K562 (cell line): ENCODE measurements at regions not wholly inside any gene's neighbourhood (a gene's known extent, or its start where the extent isn't known, plus 50 kb on each side); places are given as distances from the start of the nearest gene placed in this dataset.

Source experiments
- E2F5 ChIP-seq: sonication (generic); formaldehyde crosslinking; IDR thresholded peaks from 2 replicates; pipeline ENCODE4 v1.8.0; 2022; ENCODE audit warnings: mild to moderate bottlenecking, missing genetic modification reagents
- JUNB ChIP-seq: fragments of 450-650 bp; formaldehyde crosslinking; conservative IDR thresholded peaks from 2 replicates; pipeline ENCODE4 v1.4.0; 2020; ENCODE audit warnings: mild to moderate bottlenecking
- KLF10 ChIP-seq: fragments of 250-450 bp; sonication (Bioruptor Pico); IDR thresholded peaks from 2 replicates; pipeline ENCODE4 v1.6.1; 2021; ENCODE audit warnings: matching md5 sums
- KLF13 ChIP-seq: fragments of 450-650 bp; IDR thresholded peaks from 2 replicates; pipeline ENCODE4 v1.6.1; 2016; ENCODE audit warnings: missing genetic modification characterization, low read depth, mild to moderate bottlenecking, missing compliant biosample characterization, moderate library complexity, borderline replicate concordance
- MIER1 ChIP-seq: fragments of 450-650 bp; IDR thresholded peaks from 2 replicates; pipeline ENCODE4 v1.6.1; 2016; ENCODE audit warnings: antibody characterized with exemption, mild to moderate bottlenecking, low read depth
- NFATC3 ChIP-seq: fragments of 450-650 bp; IDR thresholded peaks from 2 replicates; pipeline ENCODE4 v1.6.1; 2017; ENCODE audit warnings: mild to moderate bottlenecking
- SP2 ChIP-seq: IDR thresholded peaks from 2 replicates; pipeline ENCODE4 v1.6.1; 2011; ENCODE audit warnings: mild to moderate bottlenecking, low read depth, low read length, moderate library complexity; ENCODE audit not compliant: poor library complexity, severe bottlenecking; ENCODE audit errors: extremely low read depth
- TEAD2 ChIP-seq: fragments of 450-650 bp; IDR thresholded peaks from 2 replicates; pipeline ENCODE4 v1.6.1; 2016; ENCODE audit warnings: missing genetic modification characterization, control low read depth, missing compliant biosample characterization
- ZBTB7A ChIP-seq: IDR thresholded peaks from 2 replicates; pipeline ENCODE4 v1.6.1; 2011; ENCODE audit warnings: low read depth, mild to moderate bottlenecking, low read length, moderate library complexity, borderline replicate concordance; ENCODE audit not compliant: control insufficient read depth
- TF ChIP-seq, protein P1 (sequence below): sonication (generic); formaldehyde crosslinking; IDR thresholded peaks from 2 replicates; pipeline ENCODE4 v1.8.0; 2023; ENCODE audit warnings: missing genetic modification reagents, mild to moderate bottlenecking, borderline replicate concordance
- TF ChIP-seq, protein P2 (sequence below): fragments of 250-450 bp; sonication (Bioruptor Pico); IDR thresholded peaks from 2 replicates; pipeline ENCODE4 v1.8.0; 2022; ENCODE audit warnings: moderate library complexity, mild to moderate bottlenecking, inconsistent platforms

GRCh38 chr2:18208956-18209355 lies 330.5 kb downstream of the KCNS3 start (continued):
- TF ChIP-seq, protein P1, sequence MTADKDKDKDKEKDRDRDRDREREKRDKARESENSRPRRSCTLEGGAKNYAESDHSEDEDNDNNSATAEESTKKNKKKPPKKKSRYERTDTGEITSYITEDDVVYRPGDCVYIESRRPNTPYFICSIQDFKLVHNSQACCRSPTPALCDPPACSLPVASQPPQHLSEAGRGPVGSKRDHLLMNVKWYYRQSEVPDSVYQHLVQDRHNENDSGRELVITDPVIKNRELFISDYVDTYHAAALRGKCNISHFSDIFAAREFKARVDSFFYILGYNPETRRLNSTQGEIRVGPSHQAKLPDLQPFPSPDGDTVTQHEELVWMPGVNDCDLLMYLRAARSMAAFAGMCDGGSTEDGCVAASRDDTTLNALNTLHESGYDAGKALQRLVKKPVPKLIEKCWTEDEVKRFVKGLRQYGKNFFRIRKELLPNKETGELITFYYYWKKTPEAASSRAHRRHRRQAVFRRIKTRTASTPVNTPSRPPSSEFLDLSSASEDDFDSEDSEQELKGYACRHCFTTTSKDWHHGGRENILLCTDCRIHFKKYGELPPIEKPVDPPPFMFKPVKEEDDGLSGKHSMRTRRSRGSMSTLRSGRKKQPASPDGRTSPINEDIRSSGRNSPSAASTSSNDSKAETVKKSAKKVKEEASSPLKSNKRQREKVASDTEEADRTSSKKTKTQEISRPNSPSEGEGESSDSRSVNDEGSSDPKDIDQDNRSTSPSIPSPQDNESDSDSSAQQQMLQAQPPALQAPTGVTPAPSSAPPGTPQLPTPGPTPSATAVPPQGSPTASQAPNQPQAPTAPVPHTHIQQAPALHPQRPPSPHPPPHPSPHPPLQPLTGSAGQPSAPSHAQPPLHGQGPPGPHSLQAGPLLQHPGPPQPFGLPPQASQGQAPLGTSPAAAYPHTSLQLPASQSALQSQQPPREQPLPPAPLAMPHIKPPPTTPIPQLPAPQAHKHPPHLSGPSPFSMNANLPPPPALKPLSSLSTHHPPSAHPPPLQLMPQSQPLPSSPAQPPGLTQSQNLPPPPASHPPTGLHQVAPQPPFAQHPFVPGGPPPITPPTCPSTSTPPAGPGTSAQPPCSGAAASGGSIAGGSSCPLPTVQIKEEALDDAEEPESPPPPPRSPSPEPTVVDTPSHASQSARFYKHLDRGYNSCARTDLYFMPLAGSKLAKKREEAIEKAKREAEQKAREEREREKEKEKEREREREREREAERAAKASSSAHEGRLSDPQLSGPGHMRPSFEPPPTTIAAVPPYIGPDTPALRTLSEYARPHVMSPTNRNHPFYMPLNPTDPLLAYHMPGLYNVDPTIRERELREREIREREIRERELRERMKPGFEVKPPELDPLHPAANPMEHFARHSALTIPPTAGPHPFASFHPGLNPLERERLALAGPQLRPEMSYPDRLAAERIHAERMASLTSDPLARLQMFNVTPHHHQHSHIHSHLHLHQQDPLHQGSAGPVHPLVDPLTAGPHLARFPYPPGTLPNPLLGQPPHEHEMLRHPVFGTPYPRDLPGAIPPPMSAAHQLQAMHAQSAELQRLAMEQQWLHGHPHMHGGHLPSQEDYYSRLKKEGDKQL (CRISPR knock-in tag) = no peak
- no peak for TF ChIP-seq E2F5 (CRISPR knock-in tag)
- TF ChIP-seq KLF10 (CRISPR knock-in tag) = no peak
- no peak for TF ChIP-seq MIER1
- TF ChIP-seq JUNB (CRISPR knock-in tag) = no peak
- no peak for TF ChIP-seq TEAD2 (tag)
- no peak for TF ChIP-seq NFATC3
- TF ChIP-seq ZBTB7A = no peak
- no peak for TF ChIP-seq KLF13 (tag)
- TF ChIP-seq SP2 = no peak
- TF ChIP-seq, protein P2, sequence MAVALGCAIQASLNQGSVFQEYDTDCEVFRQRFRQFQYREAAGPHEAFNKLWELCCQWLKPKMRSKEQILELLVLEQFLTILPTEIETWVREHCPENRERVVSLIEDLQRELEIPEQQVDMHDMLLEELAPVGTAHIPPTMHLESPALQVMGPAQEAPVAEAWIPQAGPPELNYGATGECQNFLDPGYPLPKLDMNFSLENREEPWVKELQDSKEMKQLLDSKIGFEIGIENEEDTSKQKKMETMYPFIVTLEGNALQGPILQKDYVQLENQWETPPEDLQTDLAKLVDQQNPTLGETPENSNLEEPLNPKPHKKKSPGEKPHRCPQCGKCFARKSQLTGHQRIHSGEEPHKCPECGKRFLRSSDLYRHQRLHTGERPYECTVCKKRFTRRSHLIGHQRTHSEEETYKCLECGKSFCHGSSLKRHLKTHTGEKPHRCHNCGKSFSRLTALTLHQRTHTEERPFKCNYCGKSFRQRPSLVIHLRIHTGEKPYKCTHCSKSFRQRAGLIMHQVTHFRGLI (CRISPR knock-in tag) = no peak
